Suppressor macrophage treated with lipopolysaccharide for 4 hours (primary cell): ENCODE measurements at regions not wholly inside any gene's neighbourhood (a gene's known extent, or its start where the extent isn't known, plus 50 kb on each side); places are given as distances from the start of the nearest gene placed in this dataset.
"Not testable (repeated sequence)": the region's sequence is repeated elsewhere in the genome, so short reads cannot be mapped to it uniquely, and the experiment has no call there.

Experiments
- DNase-seq: peaks from one replicate; pipeline ENCODE4 v3.0.0-alpha.2; 2020

DNA sequence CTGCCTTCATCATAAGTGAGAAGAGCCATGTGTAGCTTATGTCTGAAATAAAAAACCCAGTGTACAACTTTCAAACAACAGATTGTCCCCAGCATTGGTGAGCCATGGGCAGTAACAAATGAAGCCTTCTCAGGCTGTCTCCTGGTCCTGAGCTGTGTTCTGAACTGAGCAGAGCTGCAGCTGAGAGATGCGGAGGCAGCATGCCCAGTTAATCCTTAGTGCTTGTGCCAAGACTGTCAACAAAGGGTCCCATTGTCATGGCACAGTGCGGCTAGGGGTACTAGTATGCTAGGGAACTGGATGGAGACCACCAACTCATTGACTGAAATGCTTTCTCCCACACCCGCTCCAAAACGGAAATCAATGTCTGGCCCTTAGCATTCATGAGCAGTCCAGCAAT is 154.3 kb downstream of the RMST start:
- DNase-seq = no peak

DNA sequence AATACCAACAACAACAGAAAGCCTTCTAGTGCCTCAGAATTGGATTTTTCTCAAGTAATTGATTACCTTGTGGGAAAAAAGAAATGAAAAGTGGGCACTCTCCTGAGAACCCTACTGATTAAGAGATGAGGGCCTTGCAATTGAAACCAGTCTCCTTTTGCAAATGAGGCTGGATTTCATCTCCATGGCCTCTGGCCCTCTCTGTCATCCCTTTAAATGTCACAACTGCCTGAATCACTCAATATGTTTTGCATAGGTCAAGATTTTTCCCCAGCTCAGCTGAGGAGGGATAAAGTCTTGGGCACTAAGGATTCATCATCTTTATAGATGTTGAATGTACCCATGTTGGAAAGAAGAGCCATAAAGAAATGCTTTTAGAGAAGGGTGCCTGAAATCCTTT is 166.4 kb downstream of the RMST start:
- no peak for DNase-seq

DNA sequence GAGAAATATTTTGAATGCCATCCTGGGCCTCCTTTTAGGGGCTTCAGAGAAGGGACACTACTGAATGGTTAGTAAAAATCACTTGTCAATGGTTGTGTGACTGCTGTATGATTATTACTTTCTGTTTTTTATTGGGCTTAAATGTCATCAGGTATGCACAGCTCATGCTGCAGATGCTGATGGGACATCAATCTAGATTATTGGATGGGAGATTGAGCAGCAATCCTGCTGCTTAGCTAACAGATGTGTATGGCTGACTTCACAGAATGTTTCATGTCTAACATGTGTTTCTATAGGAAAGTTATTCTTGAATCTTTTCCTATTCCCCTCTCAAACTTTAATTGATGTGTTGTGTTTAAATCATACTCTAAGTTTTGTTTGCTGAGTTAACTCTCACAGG is 166.8 kb downstream of the RMST start:
- no peak for DNase-seq

DNA sequence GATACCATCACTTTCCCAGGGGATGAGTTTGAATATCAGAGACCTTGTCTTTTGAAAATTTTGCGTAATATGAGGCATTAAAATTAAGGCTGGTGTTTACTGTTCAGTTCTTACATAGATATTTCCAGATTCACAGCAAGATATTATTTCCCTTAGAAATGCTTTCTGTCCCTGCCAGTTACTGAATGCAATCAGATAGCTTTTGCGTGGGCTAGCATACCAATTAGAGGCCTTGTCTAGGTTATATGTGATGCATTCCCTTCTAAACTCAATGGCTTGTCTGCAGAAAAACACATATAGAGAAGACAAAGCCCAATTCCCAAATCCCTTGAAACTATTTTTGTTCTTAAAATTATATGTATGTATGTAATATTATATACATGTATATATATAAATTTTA is 167.8 kb downstream of the RMST start:
- DNase-seq = no peak

DNA sequence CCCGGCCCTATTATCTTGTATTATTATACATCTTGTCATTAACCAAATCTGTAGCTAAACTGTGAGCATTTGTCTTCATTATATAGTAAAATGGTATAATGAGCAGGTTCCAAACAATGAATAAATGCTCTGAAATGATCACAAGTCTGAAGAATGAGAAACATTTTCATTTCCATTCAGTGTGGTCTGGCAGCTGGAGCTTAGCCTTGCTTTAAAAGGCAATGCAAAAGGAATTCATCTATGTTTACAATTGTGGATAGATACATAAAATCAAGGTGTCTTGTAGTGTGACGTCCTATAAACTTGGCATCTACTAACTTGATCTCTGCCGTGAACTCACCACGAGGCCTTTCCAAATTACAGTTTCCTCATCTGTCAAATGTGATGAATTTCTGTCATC is 168.3 kb downstream of the RMST start:
- DNase-seq = no peak

DNA sequence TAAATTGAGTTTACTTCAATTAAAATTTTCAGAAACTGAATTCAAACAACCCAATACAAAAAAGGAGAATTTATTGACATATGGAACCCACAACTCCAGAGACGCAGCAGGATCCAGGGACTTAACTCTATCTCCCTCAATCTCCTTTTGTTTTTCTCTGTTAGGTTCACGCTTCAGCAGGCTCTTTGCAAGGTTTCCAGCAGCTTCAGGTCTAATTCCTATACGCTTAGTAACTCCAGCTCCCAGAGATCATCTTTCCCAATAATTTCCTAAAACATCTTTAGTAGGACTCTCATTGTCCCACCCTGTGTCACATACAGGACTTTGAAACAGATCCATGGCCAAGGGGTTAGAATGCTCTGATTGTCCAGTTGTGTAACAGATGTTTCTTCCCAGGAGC is 175.2 kb downstream of the RMST start:
- no peak for DNase-seq

DNA sequence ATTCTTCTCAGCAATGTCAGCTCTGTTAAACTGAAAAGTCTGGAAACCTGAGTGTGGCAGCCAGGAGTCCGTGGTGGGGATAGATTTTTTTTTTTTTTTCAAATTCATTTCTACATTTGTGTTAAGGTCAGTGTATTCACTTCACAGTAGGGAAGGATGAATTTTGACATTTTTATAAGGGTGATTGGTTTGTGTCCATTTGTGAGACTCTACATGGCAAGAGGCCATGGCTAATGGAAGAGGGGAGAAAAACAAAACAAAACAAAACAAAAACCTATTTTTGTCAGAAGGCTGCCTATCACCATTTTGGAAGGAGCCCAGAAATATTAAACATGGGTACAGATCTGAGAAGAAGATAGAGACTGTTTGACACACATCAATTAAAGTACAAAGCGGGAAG is 176.1 kb downstream of the RMST start:
- DNase-seq = no peak

DNA sequence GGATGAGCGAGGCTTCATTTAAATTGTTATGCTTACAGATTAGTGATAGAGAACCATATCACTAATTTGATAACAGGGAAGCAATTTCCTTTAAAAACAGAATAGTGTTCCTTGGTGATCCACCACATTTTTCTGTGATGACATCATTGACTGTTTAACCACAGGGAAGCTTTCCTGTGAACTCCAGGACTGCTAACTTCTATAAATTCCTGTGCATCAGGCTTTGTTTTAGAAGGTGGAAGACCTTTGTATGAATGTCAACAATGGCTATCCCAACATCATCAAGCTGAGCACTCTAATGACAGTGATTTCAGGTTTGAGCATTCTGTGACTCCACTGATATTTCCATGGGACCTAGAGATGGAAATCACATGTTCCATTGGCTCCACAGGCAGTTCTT is 177.1 kb downstream of the RMST start:
- no peak for DNase-seq

DNA sequence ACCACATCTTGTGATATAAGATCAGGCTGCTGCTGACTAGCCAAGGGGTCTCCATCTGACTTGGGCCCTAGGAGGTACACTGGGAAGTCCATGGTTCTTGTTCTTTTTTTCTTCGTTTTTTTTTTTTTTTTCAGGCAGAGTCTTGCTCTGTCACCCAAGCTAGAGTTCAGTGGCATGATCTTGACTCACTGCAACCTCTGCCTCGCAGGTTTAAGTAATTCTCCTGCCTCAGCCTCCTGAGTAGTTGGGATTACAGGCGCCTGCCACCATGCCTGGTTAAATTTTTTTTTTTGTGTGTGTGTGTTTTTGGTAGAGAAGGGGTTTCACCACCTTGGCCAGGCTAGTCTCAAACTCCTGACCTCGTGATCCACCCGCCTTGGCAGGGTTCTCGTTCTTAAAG is 178.2 kb downstream of the RMST start:
- DNase-seq = no peak

DNA sequence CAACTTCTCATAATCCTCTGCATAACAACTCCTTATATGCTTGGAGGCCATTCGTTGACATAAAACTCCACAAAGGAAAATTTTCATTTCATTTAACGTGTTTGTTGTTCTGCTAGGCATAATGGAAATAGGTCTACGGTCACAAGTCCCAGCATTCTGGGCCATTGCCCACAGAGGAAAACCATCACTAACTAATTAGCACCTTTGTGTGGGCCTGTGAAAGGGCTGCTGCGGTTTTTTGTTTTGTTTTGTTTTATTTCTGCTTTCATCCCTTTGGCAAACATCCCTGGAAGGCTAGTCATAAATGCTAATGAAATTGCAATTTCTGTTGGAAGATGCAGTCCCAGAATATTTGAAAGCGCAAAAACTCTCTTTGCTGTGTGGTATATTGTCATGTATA is 180.3 kb downstream of the RMST start:
- DNase-seq = no peak

DNA sequence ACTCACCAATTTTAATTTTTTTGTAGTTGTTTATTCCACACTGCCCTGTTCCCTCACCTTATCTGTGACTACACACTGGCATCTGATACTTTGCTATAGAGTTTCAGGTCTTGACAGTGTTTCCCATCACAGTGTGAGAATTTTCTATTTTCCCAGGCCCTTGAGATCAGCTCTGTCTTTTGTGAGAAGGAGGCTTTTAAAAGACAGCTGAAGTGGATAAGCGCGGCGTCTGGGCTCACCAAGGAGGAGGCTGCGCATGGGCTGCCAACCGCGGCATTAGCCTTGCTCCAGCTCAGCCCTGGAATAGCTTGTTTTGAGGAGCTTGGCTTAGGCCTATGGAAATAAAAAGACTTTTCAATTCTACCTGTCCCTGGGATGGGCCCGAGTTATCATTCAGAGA is 181.3 kb downstream of the RMST start:
- no peak for DNase-seq

DNA sequence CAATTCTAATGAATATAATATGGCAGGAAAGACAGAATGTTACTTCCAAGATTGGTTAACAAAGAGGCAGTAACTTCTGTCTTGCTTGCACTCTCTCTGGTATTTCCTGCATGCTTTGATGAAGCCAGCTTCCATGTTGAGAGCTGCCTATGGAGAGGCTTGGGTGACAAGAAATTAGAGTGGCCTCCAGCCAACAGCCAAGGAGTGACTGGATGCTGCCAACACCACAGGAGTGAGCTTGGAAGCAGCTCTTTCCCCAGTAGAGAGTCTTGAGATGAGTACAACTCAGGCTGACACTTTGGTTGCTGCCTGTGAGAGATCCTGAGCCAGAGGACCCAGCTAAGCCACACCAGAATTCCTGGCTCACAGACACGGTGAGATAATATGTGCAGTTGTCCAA is 183.1 kb downstream of the RMST start:
- DNase-seq = no peak

DNA sequence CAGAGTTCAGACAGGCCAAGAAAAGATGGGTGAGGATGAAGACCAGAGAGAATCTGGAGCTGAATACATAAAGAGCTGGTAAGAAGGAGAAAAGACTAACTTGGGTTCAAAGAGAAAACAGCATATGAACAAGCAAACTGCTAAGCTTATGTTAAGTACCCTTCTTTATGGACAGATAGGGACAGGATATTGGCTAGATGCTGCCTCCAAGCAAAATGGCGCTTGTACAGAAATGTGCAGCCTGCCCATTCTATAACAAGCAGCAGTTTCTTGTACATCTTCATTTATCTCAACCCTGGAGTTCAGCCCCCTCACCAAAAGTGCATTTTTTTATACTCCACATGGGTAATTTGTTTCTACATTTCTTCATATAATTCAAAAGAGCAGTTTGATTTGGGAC is 184.5 kb downstream of the RMST start:
- DNase-seq = no peak

DNA sequence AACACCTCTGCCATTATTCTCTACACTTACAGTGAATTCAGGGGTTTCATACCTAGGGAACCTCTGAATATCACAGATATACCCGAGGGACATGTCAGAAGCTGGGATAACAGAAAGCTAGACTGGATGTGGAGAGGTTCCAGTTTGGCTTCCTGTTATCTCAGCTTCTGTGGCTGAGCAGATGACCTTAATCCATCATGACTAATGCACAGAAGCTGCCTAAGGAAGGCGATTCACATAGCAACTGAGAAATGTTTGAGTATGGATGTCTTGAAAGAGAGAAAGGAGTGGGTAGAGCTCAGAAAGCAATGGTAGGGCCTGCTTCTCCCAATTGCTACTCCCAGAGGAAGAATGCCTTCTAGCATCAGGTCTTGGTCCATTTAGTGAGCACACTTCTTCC is 187.6 kb downstream of the RMST start:
- no peak for DNase-seq

DNA sequence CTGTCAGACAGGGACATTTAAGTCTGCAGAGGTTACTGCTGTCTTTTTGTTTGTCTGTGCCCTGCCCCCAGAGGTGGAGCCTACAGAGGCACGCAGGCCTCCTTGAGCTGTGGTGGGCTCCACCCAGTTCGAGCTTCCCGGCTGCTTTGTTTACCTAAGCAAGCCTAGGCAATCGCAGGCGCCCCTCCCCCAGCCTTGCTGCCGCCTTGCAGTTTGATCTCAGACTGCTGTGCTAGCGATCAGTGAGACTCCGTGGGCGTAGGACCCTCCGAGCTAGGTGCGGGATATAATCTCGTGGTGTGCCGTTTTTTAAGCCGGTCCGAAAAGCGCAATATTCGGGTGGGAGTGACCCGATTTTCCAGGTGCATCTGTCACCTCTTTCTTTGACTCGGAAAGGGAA is 193.9 kb downstream of the RMST start:
- not testable (repeated sequence) for DNase-seq

DNA sequence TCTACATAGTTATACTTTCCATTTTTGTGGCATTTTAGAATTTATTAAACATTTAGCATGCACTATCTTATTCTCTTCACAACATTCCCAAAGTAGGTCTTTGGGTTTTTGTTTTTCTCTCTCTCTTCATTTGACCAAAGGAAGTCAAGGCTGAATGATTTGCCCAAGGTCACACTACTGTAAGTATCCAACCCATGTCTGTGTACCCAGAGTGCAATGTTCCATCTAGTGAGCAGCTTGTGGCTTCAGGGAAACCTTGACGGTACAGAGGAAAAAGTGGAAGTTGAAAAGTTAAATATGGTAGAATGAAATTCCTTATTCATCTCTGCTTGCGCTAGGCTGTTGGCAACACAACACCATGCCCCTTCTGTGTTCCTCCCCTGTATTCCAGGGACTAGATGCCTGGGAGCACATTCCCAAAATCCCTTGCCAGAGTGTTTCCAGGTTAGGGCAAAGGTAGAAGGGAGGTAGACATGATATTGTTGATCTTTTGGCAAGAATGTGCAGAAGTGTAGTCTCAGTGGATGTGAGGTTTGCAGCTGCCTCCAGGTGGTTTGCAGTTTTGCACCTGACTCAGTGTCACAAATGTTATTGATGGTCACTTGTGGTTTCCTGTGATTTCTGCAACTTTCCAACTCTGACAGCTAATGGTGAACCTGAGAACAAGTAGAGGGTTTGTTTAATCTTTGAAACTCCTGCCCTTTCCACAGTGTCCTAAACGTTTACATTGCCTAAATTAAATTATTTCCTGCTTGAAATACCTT is 196.7 kb downstream of the RMST start:
- DNase-seq = no peak

DNA sequence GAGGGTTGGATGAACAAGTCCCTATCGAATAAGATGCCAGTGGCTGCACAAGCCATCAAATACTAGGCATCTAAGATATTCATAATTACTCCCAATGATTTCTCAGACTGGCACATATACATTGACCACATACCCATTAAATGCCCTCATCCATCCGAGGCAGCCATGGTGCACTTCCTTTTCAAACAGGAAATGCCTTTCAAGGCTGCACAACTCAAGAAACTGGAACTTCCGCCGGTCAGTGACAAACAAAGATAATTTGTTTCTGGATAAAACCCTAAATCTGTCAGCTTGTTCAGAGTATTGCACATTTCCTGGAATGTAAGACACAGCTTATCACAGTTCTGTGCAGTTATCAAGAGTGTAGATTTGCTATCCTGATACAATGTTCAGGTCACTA is 203.7 kb downstream of the RMST start:
- no peak for DNase-seq

DNA sequence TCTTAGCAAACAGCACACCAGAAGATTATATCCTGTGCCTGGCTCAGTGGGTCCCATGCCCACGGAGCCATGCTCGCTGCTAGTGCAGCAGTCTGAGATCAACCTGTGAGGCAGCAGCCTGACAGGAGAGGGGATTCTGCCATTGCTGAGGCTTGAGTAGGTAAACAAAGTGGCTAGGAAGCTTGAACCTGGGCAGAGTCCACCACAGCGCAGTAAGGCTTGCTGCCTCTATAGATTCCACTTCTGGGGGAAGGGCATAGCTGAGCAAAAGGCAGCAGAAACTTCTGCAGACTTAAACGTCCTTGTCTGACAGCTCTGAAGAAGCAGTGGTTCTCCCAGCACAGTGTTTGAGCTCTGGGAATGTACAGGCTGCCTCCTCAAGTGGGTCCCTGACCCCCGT is 210.3 kb downstream of the RMST start:
- DNase-seq = no peak

DNA sequence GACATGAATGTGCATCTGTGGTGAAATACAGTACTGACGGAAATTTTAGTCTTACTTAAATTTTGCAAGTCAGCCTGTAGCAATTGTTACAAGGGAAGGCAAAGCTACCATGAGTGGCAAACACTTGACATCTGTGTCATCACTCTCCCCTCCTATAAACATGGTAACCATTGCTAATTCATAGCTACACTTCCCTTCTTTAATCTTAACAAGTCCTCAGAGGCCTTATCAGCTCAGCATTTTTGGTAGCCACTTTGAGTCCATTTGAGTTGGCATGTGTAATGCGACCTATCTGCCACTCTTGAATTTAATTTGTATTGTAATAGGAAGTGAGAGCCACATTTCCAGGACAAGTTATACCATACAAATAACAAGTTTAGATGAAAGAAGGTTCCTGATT is 218.1 kb downstream of the RMST start:
- no peak for DNase-seq

DNA sequence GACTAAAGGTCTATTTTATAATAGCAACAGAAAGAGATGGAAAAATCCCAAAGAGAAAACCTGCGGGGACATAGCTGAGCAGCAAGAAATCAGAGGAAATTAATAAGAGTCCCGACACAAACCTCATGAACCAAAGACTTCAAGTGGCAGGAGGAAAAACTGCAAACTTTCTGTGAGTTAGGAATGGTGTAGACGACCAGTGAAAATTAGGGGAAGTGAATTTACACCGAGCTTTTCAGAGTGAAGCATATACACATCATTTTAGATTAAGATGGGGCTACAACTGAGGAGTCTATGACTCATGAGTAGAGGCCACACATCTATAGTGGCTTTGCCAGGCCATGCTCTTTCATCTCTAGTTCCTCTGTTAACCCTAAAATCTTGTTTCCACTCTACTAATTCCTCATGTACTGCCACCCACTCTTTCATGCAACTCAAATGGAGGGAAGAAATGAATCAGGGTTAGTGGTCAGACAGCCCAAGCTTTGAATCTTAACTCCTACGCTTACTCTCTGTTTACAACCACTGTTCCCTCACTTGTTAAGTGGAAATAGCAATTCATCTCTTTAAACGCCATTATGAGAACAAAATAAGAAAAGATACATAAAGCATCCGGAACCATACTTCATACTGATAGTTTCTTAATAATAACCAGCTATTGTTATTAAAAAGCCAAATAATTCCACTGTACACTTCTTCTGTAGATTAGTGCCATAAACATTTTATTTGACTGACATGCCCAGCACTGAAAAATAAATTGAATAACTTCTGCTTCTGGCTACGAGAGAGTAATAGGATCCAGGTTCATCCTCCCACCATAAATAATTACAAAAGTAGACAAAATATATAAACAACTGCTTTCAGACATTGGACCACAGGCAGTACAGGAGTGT is 219.3 kb downstream of the RMST start:
- no peak for DNase-seq

DNA sequence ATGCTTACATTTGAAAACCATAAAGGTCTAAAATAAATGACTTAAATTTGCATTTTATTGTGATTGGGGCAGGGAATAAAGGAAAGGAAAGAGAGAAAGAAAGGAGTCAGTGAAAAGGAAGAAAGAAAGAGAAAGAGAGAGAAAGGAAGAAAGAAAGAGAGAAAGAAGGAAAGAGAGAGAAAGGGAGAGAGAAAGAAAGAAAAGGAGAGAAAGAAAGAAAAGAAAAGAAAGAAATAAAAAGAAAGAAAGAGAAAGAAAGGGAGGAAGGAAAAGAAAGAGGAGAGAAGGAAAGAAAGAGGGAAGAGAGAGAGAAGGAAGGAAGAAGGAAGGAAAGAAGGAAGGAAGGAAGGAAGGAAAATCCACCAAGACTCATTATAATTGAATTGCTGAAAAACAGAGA is 222.8 kb downstream of the RMST start:
- DNase-seq = no peak

DNA sequence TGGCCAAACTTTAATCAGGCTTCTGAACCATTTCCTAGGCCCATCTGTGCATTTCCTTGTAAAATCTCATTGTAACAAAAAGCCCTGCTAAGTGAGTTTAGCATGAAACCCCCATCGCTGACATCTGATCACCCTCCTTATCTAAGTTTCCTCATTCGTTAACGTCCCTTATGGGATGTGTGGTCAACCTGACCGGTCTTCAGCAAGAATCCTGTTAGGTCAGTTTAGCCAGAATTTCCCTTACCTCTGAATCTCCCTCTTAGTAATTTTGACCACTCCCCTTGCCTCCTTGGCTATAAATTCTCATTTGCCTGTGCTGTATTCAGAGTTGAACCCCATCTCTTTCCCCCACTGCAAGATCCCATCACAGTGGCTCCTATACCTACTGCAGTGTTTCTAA is 239.3 kb downstream of the RMST start:
- no peak for DNase-seq

DNA sequence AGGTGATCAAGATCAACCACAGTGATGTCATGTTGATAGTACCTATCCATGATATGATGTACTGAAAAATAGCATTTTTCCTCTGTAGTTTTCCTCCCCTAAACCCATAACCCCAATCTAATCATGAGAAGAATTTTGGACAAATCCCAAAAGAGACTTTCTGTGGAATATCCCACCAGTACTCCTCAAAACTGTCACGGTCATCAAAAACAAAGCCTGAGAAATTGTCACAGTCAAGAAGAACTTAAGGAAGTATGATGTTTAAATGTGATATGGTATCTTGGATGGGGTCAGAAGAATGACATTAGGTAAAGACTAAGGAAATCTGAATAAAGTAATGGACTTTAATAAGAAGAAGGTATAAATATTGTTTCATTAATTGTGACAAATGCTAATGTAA is 248.8 kb downstream of the RMST start:
- DNase-seq = no peak

DNA sequence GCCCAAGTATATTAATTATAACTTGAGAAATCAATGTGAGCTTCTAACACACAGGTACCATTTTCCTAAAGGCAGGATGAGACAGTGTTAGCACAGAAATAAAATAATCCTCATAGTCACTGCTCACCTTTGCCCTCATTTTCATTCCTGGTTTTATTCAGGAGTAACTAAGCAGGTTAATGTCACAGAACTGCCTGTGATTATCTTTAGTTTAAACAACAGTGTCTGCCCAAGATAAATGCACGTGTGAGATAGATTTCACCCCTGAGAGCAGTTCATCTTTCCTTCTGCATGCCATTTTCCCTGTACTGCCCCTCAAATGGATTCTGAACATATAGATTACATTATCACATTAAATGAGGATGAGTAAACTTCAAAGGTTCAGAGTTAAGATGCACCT is 250.7 kb downstream of the RMST start:
- no peak for DNase-seq

DNA sequence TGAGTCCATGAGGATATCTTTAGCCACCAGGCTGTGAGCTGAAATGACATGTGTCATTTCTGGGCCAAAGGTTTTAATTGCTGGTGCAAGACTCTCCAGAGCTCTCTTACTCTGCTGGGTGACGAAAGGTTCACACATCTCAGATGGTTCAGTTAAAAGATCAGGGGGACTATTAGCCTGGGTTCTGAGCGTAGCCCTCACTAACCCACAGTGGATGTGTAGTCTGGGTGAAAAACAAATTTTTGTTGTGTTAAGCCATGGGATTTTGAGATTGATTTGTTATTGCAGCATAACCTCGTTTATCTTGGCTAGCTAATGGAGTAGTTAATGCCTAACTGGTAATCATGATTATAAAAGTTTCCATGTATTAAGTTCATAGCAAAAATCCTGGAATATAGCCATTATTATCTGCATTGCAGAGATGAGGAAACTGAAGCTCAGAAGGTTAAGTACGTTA is 251.5 kb downstream of the RMST start:
- no peak for DNase-seq
